Hypothalamus (tissue), 51 donors: ENCODE measurements at regions not wholly inside any gene's neighbourhood (a gene's known extent, or its start where the extent isn't known, plus 50 kb on each side); places are given as distances from the start of the nearest gene placed in this dataset.

ENCODE experiments used
- DNase-seq, 51 donors: peaks; one replicate each; lab custom pipeline; 2025; lab: John Stamatoyannopoulos, UW

DNA sequence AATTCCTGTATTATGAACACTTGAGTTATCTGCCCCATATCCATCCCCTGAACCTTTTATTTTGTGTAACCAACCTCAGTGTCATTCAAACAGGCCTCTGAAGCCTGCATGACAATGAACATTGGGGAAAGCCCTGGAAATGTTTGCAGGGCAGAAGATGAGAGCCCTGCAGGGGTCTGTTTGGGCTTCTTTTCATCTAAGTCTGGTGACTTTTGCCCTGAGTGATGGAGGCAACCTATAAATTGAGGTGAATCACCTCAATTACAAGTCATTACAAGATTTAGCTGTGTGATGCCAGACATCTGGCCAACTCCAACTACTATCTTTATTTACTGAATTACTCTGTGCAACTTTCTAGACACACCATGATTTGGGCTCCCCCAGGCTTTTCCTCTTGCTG lies 189.2 kb downstream of the MAF start:
- no peak for DNase-seq

GRCh38 chr16:79409978-79410377 lies 190.6 kb downstream of the MAF start:
- no peak for DNase-seq

DNA sequence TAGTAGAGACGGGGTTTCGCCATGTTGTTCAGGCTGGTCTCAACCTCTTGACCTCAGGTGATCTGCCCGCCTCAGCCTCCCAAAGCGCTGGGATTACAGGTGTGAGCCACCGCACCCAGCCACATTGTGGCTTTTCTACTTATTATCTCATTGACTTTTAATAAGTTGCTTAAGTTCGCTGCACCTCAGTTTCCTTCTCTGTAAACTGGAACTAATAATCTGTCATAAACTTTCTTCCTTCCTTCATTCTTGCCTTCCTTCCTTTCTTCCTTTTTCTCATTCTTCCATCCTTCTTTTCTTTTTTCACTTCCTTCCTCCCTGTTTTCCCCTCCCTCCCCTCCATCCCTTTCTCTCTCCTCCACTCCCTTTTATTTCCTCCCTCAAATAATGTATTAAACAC lies 192.2 kb downstream of the MAF start:
- no peak for DNase-seq

GRCh38 chr16:79407461-79408135 lies 192.9 kb downstream of the MAF start:
- DNase-seq, result no peak

GRCh38 chr16:79407005-79407404 lies 193.5 kb downstream of the MAF start:
- no peak for DNase-seq

DNA sequence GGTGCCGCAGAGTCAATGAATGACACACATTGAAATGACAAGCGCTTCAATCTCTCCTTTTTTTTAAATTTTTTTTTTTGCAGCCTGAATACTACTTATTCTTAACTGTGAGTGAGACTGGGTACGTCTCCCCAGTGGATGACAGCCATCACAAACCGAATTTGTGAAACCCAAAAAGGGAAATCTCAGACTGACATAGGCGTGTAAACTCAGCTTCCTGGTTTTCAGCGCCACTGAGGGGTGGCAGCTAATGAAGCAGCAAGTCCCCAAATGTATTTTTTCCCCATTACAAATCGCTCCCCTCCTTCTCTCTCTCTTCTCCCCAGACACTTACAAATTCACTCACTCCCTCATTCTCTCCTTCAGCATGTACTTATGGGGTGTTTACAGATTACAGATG lies 196.0 kb downstream of the MAF start:
- no peak for DNase-seq

- DNase-seq, result no peak
Observed at GRCh38 chr16:79403534-79403933, 197.0 kb downstream of the MAF start.

DNA sequence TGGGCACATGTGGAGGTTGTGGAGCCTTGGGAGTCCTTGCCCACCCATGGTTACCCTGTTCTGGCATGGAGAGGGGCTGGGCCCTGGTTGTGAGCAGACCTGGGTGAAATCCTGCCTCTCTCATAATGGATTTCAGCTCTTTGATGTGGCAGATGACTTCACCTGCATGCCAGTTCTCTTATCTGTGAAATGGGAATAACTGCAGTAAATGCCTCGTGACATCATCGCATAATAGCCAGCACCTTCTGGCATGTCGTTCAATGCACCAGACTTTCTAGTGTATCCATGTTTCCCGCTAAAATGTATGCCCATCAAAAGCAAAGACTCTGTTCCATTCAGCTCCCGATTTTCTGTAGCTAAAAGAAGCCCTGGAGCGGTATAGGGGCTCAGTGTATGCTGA lies 197.6 kb downstream of the MAF start:
- no peak for DNase-seq

- DNase-seq, result no peak
Observed at GRCh38 chr16:79402356-79402755, 198.2 kb downstream of the MAF start.

DNA sequence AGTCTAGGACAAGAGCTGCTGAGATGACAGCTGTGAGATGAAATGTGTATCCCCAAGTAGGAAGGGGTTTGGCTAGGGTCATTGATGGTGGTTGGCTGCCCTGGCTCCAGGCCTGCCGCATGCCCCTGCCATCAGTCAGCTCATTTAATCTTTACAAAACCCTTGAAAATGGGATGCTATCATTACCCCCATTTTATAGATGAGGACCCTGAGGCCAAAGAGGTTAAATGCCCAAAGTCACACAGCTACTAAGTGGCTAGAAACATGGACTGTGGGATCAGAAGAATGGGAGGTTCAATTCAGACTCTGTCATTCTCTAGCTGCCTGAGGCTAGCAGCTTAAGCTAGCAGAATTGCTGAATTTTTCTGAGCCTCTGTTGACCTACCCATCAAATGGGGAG lies 198.8 kb downstream of the MAF start:
- DNase-seq, result no peak

- no peak for DNase-seq
Observed at GRCh38 chr16:79401157-79401556, 199.4 kb downstream of the MAF start.

DNA sequence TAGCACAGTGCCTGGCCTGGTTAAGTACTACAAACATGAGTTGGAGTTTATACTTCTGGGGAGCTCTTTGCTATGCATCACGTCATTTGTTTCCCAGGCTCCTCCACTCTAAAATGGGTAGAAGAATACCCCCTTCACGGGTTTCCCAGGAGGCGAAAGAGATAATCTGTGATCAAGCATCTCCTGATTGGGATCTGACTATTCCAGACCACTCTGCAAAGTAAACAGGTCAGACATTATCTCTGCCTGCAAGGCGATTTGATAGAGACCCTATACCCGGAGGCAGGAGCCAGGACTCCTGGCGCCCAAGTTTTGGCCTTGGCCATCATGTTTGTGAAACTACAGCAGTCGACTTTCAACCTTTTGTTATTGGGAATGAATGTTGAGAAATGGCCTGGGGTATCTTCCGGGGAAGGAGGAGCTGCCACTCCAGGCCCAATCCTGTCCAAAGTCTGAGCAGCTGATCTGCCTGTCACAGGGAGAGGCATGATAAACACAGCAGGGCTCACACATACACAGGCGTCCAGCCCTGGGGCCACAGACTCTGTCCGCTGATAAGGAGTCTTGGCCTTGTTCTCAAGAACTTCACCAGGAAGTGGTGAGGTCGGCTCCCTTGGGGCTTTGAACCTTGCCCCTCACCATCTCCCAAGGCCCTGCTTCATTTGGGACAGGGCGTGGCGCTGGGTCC lies 199.9 kb downstream of the MAF start:
- DNase-seq, result no peak

GRCh38 chr16:79395591-79395990 lies 204.9 kb downstream of the MAF start:
- DNase-seq, result peak in 1 of 51 donors; percentile 17

- no peak for DNase-seq
Observed at GRCh38 chr16:79394206-79394605, 206.3 kb downstream of the MAF start.

DNA sequence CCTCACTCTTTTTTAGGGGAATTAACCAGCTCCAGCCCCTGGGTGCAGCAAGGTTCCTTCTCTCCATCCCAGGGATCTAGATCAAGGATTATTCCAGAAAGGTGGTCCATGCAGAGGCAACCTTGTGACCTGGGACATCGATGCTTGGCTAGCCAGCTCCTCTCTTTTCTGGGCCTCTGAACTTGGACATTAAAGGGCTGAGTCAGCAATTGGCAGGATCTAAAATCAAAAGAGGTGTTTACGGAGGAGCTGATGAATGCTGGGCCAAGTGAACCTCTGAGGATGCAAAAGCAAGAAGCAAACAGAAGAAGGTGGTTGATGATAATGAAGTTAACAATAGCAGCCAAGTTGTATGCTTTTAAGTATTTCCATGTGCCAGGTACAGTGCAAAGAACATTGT lies 207.0 kb downstream of the MAF start:
- no peak for DNase-seq

DNA sequence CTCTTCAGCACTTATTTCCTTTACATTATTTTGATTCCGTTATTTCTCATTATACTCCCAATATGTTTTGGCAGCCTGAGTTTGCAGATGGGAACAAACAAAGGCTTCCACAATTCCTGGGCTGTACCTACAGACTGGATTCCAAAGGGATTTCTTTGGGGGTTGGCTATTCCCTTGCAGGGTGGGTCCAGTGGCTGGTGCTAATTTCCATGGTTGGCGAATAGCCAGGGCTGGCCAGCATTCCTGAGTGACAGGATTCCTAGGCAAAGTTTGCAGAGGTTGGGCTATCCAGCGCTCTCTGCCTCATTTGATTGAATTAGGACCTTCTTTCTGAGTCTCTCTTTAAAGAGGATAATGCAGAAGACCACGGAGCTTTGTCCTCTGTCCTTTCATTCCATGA lies 207.4 kb downstream of the MAF start:
- no peak for DNase-seq

DNA sequence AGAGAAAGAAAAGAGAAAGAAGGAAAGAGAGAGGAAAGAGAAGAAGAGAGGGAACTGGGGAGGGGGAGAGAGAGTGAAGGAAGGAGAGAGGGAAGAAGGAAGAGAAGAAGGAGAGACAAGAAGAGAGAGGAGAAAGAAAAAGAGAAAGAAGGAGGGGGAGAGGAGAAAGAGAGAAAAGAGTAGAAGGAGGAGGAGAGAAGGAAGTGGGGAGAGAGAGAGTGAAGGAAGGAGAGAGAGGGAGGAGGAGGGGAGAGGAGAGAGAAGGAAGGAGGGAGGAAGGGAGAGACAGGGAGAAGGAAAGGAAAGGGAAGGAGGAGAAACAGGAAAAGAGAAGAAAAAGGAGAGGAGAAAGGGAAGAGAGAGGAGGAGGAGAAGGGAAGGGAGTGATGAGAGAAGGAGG lies 208.5 kb downstream of the MAF start:
- no peak for DNase-seq

DNA sequence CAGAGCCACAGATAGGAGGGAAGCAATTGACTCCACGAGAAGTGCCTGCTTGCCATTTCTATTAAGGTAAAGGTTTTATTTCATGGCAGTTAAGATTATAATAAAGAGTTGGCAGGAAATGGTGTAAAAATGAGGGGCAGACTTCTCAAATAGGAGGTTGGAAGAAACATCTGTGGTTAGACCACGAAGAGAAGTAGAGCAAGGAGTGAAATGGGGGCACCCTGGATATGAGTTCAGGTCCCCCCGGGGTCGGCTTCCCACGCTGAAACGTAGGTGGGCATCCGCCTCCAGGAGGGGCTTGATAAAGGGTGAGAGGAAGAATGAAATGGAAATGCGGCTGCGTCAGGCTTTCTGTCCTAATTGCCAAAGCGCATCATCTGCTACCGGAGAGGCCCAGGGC lies 209.1 kb downstream of the MAF start:
- no peak for DNase-seq

GRCh38 chr16:79390481-79391051 lies 210.0 kb downstream of the MAF start:
- DNase-seq, result no peak

- no peak for DNase-seq
Observed at GRCh38 chr16:79388396-79388795, 212.1 kb downstream of the MAF start.

GRCh38 chr16:79386299-79386698 lies 214.2 kb downstream of the MAF start:
- DNase-seq, result no peak

GRCh38 chr16:79381603-79382042 lies 218.9 kb downstream of the MAF start:
- DNase-seq, result peak in 11 of 51 donors; percentile 2 to 45 (median 8)
